Colonic mucosa (tissue), 4 donors: ENCODE measurements at regions not wholly inside any gene's neighbourhood (a gene's known extent, or its start where the extent isn't known, plus 50 kb on each side); places are given as distances from the start of the nearest gene placed in this dataset.

Experiments used
- DNase-seq: peaks from one replicate; pipeline ENCODE4 v3.0.0-alpha.2; 2020
- H3K27ac ChIP-seq: fragments of 200-600 bp; one replicate; pipeline ENCODE4 v1.8.0; 2021
- H3K27me3 ChIP-seq: fragments of 200-600 bp; one replicate; pipeline ENCODE4 v1.8.0; 2021
- H3K36me3 ChIP-seq: fragments of 200-600 bp; one replicate; pipeline ENCODE4 v1.8.0; 2021
- H3K4me1 ChIP-seq: fragments of 200-600 bp; one replicate; pipeline ENCODE4 v1.8.0; 2021; ENCODE audit warnings: mild to moderate bottlenecking
- H3K4me3 ChIP-seq: fragments of 200-600 bp; one replicate; pipeline ENCODE4 v1.8.0; 2021
- H3K9ac ChIP-seq, 2 donors: one replicate each; pipeline ENCODE4 v1.7.0; 2013; ENCODE audit warnings: control low read depth in 2 of 2, low read depth in 2 of 2, low read length in 2 of 2
- H3K9me3 ChIP-seq: fragments of 200-600 bp; one replicate; pipeline ENCODE4 v1.8.0; 2021
- intact Hi-C: fragments of 100-400 bp; cut with DNase I; formaldehyde crosslinking; loops from one replicate; pipeline ENCODE4 v1.14.1; 2022
- TF ChIP-seq, protein P1 (sequence below): fragments of 200-600 bp; IDR thresholded peaks from one replicate; pipeline ENCODE4 v1.8.0; 2022; ENCODE audit warnings: antibody characterized with exemption, mild to moderate bottlenecking
- donor health status: healthy.
- donor health status: DM: no; HTN: no; CAD: no.
- donor health status: DM: no; HTN: no; CAD: no.

GRCh38 chr1:181174861-181175260 lies 86.4 kb downstream of the IER5 start:
- Histone ChIP-seq H3K36me3 (no peaks in the 10 kb centered on the region), H3K27ac (no peak overlapping the region), H3K9ac (no peak overlapping the region), H3K9me3 (no peaks in the 10 kb centered on the region), H3K4me1 (no peaks in the 10 kb centered on the region), H3K27me3 (no peaks in the 10 kb centered on the region), H3K4me3 (no peak overlapping the region)
- TF ChIP-seq, protein P1, sequence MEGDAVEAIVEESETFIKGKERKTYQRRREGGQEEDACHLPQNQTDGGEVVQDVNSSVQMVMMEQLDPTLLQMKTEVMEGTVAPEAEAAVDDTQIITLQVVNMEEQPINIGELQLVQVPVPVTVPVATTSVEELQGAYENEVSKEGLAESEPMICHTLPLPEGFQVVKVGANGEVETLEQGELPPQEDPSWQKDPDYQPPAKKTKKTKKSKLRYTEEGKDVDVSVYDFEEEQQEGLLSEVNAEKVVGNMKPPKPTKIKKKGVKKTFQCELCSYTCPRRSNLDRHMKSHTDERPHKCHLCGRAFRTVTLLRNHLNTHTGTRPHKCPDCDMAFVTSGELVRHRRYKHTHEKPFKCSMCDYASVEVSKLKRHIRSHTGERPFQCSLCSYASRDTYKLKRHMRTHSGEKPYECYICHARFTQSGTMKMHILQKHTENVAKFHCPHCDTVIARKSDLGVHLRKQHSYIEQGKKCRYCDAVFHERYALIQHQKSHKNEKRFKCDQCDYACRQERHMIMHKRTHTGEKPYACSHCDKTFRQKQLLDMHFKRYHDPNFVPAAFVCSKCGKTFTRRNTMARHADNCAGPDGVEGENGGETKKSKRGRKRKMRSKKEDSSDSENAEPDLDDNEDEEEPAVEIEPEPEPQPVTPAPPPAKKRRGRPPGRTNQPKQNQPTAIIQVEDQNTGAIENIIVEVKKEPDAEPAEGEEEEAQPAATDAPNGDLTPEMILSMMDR: no peak
- no peak for DNase-seq
- intact Hi-C loops: no loop called here

DNA sequence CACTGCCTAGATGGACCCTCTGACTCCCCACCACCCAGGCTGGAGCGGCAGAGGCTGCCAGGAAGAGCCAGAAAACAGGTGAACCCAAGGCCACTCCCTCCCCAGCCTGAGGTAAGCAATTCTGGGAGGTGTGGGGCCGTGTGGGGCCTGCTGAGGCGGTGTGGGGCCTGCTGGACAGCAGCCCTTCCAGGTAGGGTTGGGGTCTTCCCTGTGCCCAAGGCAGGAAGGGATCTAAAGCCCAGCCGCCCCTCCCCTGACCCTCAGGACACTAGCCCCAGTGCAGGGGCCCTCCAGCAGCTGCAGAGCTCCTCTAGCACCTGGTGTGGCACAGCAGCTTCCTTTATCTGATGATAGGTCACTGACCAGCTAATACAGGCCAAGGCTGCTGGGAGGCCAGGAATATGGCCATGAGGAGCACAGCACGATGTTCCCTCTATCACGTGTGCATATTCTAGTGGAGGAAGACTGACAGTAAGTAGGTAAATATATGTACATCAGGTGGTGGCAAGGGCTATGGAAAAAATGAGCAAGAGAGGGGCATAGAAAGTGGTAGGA lies 86.9 kb downstream of the IER5 start:
- TF ChIP-seq, protein P1: no peak
- Histone ChIP-seq H3K4me1 (no peaks in the 10 kb centered on the region), H3K36me3 (no peaks in the 10 kb centered on the region), H3K9ac (no peak overlapping the region), H3K4me3 (no peak overlapping the region), H3K9me3 (no peaks in the 10 kb centered on the region), H3K27ac (no peak overlapping the region), H3K27me3 (no peaks in the 10 kb centered on the region)
- intact Hi-C loops: no loop called here
- no peak for DNase-seq

DNA sequence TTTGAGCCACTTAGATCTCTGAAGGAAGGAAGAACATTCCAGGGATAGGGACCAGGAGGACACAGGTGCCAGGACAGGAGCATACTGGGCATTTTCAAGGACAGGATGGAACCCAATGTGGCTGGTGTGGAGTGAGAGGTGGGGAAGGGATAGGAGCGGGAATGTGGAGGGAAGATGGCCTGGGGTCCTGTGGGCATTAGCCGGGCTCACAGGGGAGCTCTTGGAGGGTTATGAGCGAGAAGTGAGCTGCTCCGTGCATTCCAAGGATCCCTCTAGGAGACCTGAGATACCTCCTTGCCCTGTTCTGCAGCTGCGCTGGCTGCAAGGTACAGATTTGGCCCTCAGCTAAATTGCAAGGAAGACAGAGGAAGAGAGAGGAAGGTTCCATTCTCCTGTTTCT lies 87.5 kb downstream of the IER5 start:
- intact Hi-C loops: no loop called here
- no peaks in the 10 kb centered on the region for H3K4me1 ChIP-seq
- no peak for DNase-seq

DNA sequence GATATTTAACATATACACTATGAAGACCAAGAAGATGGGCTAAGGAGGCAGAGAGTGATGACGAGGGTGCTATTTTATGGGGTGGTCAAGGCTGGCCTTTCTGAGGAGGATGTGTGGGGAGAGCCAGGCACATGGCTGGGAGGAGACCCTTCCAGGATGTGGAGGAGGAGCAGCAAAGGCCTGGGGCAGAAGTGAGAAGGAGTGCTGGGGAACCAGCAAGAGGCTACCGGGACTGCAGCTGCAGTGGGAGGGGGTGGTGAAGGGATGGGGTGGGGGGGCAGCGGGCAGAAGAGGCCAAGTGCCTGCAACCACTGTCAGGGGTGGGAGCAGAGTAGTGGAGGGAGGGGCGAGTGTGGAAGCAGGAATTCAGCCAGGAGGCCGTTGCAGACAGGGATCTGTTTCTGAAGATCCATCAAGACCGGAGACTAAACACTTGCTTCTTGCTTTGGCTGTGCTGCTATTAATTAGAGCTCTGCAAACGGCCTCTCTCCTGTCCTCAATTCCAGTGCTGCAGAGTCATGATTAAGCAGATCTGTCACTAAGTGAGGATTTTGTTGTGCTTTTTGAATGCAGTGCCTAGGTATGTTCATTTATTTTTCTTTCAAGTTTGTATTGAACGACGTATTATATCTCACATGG lies 89.9 kb downstream of the IER5 start:
- Histone ChIP-seq H3K9me3 (no peaks in the 10 kb centered on the region), H3K27me3 (no peaks in the 10 kb centered on the region), H3K36me3 (no peaks in the 10 kb centered on the region), H3K4me3 (no peak overlapping the region), H3K4me1 (no peaks in the 10 kb centered on the region), H3K9ac (no peak overlapping the region), H3K27ac (no peak overlapping the region)
- TF ChIP-seq, protein P1: no peak
- intact Hi-C loops: no loop called here
- DNase-seq: no peak

More for the DNA sequence above, 87.5 kb downstream of the IER5 start:
- Histone ChIP-seq H3K36me3 (no peaks in the 10 kb centered on the region), H3K27me3 (no peaks in the 10 kb centered on the region), H3K4me3 (no peak overlapping the region), H3K9ac (no peak overlapping the region), H3K9me3 (no peaks in the 10 kb centered on the region), H3K27ac (no peak overlapping the region)
- TF ChIP-seq, protein P1: no peak

- DNase-seq: no peak
- TF ChIP-seq, protein P1: no peak
- no peak overlapping the region for H3K9ac ChIP-seq
- H3K27ac ChIP-seq: no peak overlapping the region
- H3K4me1 ChIP-seq: no peaks in the 10 kb centered on the region
- no peaks in the 10 kb centered on the region for H3K27me3 ChIP-seq
- H3K4me3 ChIP-seq: no peak overlapping the region
- no peaks in the 10 kb centered on the region for H3K9me3 ChIP-seq
- intact Hi-C loops: no loop called here
- no peaks in the 10 kb centered on the region for H3K36me3 ChIP-seq
Measured at GRCh38 chr1:181179279-181179986, 90.9 kb downstream of the IER5 start.
